ENCODE measurements at regions not wholly inside any gene's neighbourhood (a gene's known extent, or its start where the extent isn't known, plus 50 kb on each side); places are given as distances from the start of the nearest gene placed in this dataset.

DNA sequence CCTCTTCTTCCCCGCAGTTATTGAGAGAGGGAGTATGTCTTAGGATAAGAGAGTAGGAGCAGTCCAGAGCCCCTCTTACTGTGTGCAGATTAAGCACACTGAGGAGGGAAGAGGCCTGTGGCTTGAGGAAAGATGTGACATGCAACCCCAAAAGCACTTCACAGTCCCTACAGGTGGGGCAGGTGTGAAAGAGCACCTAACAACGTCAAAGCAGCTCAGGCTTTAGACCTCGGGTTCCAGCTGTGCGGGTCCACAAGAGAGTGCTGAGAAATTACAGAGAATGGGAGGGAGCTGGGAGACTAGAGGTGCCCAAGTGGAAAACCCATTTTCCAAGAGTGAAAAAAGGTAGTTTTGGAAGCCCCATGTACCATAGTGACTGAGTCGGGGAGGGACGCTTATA is 127.6 kb downstream of the SLC25A47 start:
- H3K27ac Mint-ChIP-seq = no peak overlapping the region
- no peak overlapping the region for H3K4me3 Mint-ChIP-seq
- H3K27me3 Mint-ChIP-seq = no peaks in the 10 kb centered on the region
- H3K4me1 Mint-ChIP-seq = peaks cover 16% of the 10 kb centered on the region
- no peak for DNase-seq
- H3K9me3 Mint-ChIP-seq = no peaks in the 10 kb centered on the region
- ATAC-seq = no peak

DNA sequence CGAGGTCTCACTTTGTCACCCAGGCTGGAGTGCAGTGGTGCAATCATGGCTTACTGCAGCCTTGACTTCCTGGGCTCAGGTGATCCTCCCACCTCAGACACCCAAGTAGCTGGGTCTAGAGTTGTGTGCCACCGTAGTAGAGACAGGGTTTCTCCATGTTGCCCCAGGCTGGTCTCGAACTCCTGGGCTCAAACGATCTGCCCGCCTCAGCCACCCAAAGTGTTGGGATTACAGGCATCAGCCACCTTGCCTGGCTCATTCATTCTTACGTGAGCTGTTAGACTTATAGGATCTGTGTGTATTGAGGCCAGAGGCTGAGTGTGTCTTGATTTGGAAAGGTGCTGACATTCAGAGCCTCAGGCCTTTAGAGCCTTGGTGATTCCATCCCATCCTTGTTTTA is 128.1 kb downstream of the SLC25A47 start:
- Mint-ChIP-seq H3K9me3 (no peaks in the 10 kb centered on the region), H3K4me1 (peaks cover 11% of the 10 kb centered on the region)

DNA sequence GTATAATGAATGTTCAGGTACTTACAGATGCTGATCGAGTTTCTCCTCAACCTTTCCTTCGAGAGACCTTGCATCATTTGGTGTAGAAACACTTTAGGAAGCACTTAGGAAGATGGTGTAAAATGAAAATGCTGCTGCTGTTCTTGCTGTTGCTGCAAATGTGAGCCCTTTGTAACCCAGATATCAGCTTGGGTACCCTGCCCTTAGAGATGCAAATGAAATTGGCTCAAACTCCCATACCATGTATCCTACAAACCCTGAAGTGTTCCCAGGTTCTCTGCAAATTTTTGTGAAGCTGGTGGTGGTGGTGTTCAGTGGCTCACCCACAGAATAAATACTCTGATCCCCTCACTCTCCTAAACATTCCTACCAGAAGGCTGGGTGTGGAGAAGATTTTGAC is 130.8 kb downstream of the SLC25A47 start:
- H3K27me3 Mint-ChIP-seq = no peaks in the 10 kb centered on the region
- H3K27ac Mint-ChIP-seq = no peak overlapping the region
- H3K9me3 Mint-ChIP-seq = no peaks in the 10 kb centered on the region
- DNase-seq (no peak), ATAC-seq (no peak)
- H3K4me3 Mint-ChIP-seq = no peak overlapping the region
- H3K4me1 Mint-ChIP-seq = no peaks in the 10 kb centered on the region

More for the DNA sequence above, 128.1 kb downstream of the SLC25A47 start:
- Mint-ChIP-seq H3K4me3 (no peak overlapping the region), H3K27me3 (no peaks in the 10 kb centered on the region), H3K27ac (no peak overlapping the region)
- no peak for DNase-seq
- ATAC-seq = no peak

DNA sequence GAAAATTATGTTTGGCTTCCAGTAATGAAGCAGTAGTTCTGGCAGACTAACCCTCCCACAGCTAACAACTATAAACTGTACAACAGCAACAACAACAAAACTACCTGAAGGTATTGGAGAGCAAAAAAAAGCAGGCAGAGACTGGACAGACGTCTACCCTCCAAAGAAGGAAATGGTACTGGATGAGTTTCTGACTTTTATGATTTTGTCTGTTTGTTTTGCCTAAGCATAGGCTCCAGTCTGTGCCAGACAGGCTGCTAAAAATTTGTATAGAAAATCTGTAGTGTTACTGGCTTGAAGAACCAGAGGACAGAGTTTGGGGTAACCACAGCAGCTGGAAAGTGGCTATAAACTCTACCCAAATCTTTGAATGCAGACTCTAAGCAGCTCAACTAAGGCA is 131.3 kb downstream of the SLC25A47 start:
- H3K4me1 Mint-ChIP-seq = no peaks in the 10 kb centered on the region
- no peak overlapping the region for H3K4me3 Mint-ChIP-seq
- H3K27ac Mint-ChIP-seq = no peak overlapping the region
- H3K9me3 Mint-ChIP-seq = no peaks in the 10 kb centered on the region
- H3K27me3 Mint-ChIP-seq = no peaks in the 10 kb centered on the region
- no peak for ATAC-seq
- no peak for DNase-seq

DNA sequence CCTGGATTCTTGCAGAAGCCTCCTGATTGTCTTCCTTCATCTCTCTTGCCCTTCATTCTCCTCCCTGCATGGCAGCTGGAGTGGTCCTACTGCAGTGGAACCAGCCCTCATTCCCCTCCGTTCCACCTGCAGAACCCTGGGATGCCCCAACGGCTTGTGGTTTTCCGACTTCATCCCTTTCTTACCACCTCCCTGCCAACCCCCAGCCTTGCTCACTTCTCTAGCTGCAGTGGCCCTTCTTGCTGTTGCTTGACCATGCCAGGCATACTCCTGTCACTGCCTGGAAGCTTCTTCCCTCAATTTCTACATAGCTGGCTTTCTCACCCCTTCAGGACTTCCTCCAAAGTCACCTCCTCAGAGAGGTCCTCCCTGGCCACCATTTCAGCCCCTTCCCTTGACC is 123.3 kb downstream of the BEGAIN start:
- Mint-ChIP-seq H3K27ac (no peak overlapping the region), H3K4me1 (no peaks in the 10 kb centered on the region)

DNA sequence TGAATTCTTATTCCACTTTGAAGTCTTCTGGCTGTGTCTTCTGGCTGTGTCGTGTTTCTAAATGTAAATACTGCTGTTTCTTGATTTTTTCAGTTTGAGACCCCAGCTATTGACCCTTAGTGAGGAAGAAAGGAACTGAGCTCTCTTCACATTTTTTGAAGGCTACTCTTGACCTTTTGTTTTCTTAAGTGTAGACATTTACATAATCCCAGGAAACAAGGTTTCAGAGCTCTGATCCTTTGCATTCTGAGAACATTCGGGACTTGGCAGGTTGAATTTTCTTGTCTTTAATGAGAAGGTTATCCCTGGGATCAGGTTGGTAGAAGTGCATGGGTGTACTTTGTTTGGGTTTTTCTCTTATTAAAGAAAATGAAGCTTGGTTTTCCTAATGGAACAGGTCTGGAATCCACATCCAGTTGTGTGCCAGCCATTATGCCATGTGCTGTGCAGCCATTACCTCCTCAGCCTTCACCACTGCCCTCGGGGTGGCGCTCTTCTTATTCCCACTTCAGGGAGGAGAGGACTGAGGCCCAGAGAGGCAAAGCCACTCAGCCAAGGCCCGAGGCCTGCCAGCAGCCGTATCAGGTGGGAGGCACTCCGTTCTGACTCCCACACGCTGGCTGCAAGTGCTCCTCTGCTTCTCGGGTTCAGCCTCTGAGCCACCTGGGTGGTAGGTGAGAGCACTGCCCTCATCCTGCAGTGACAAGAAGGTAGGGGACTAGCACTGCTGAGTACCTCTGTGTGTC is 120.9 kb downstream of the BEGAIN start:
- H3K27ac Mint-ChIP-seq = no peak overlapping the region
- H3K4me3 Mint-ChIP-seq = no peak overlapping the region
- H3K27me3 Mint-ChIP-seq = no peaks in the 10 kb centered on the region
- peaks cover 11% of the 10 kb centered on the region for H3K4me1 Mint-ChIP-seq
- ATAC-seq (no peak), DNase-seq (no peak)
- no peaks in the 10 kb centered on the region for H3K9me3 Mint-ChIP-seq

More for the DNA sequence above, 123.3 kb downstream of the BEGAIN start:
- Mint-ChIP-seq H3K4me3 (no peak overlapping the region), H3K27me3 (no peaks in the 10 kb centered on the region), H3K9me3 (no peaks in the 10 kb centered on the region)
- no peak for ATAC-seq
- no peak for DNase-seq

DNA sequence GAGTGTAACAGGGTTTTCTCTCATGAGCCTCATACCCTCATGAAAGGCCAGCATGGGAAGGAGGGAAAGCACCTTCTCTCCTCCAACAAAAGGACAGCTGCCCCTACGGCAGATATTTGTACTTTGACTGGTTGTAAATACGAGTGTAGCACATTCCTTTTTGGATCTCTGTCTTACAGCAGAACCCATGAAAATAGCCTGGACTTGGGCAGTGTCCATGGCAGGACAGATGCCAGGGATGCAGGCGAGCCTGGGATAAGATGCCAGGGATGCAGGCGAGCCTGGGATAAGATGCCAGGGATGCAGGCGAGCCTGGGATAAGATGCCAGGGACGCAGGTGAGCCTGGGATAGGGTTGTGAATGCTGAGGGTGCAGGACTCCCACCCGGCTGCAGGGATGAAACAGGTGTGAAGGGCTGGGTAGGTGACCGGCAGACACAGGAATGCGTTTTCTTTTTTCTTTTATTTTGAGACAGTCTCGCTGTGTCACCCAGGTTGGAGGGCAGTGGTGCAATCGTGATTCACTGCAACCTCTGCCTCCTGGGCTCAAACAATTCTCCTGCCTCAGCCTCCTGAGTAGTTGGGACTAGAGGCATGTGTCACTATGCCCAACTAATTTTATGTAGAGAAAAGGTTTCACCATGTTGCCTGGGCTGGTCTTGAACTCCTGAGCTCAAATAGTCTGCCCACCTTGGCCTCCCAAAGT is 120.0 kb downstream of the BEGAIN start:
- DNase-seq = no peak
- peaks cover 11% of the 10 kb centered on the region for H3K4me1 Mint-ChIP-seq
- no peaks in the 10 kb centered on the region for H3K9me3 Mint-ChIP-seq
- no peak overlapping the region for H3K27ac Mint-ChIP-seq
- H3K4me3 Mint-ChIP-seq = no peak overlapping the region
- no peaks in the 10 kb centered on the region for H3K27me3 Mint-ChIP-seq
- no peak for ATAC-seq

DNA sequence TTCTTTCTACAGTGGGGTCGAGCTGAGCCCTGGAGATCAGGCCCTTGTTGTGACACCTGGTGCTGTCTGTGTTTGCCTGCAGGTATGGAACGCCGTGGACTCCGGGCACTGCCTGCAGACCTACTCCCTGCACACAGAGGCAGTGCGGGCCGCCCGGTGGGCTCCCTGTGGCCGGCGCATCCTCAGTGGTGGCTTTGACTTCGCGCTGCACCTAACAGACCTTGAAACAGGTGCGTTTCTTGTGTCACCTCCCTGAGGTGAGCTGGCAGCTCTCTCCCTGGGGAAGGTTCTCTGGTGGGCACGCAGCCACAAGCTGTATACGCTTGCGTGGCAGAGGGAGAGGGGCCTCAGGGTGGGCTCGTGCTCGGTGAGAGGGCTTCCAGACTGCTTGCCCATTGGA is 119.3 kb downstream of the BEGAIN start:
- no peak overlapping the region for H3K27ac Mint-ChIP-seq
- no peaks in the 10 kb centered on the region for H3K27me3 Mint-ChIP-seq
- H3K9me3 Mint-ChIP-seq = no peaks in the 10 kb centered on the region
- DNase-seq (no peak), ATAC-seq (no peak)
- no peak overlapping the region for H3K4me3 Mint-ChIP-seq
- peaks cover 11% of the 10 kb centered on the region for H3K4me1 Mint-ChIP-seq

DNA sequence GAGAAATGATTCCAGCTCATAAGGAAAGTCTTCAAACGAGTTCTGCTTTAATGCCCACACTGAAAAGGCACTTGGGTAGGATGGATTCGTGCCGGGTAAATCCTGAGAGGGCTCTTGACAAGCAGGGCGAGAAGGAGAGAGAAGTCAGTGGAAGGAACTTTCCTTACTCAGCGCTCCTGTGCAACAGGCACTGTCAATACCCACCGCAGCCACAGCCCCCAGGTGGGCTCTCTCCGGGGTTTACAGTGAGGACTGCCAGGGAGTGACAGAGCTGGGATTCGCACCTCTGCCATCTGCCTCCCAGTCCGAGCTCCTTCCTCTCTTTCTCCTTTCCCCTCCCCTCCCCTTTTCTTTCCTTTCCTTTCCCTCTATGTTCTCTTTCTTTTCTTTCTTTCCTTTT is 118.7 kb downstream of the BEGAIN start:
- Mint-ChIP-seq H3K9me3 (no peaks in the 10 kb centered on the region), H3K27me3 (no peaks in the 10 kb centered on the region), H3K4me1 (peaks cover 11% of the 10 kb centered on the region), H3K4me3 (no peak overlapping the region), H3K27ac (no peak overlapping the region)
- ATAC-seq (no peak), DNase-seq (no peak)

DNA sequence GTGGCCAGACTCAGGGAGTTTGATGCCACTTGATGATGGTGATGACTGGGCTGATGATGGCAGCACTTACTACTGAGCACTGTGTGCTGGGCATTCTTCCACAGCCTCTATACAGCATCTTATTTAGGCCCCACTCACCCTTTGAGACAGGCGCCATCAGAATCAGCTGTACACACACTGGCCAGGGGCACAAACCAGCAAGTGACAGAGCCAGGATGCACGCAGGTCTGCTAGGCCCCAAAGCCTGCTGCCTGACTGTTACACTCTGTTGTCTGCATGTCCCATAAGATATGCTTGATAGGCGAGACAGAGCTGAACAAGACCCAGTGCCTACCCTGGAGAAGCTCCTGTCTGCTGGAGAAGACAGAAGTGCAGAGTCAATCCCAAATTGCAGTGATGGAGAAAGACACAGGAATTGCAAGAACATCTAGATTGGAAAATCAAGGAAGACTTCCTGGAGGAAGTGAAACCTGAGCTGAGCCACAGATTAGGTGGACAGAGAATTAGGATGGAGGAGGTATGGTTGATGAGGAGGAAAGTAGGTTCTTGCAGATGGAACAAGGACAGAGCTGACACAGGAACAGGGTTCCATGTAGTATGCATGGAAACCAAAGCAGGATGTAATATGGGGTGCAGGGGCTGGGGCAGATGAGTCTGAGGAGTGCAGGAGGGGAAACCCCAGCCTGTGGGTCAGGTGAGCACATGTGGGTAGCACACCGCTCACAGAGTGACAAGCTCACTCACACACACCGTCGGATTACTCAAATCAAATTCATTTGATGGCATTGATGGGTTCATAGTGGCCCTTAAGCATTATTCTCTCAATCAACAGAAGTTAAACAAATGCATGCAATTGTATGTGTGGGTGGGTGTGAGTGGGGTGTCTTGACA is 117.3 kb downstream of the BEGAIN start:
- Mint-ChIP-seq H3K27me3 (no peaks in the 10 kb centered on the region), H3K4me3 (no peak overlapping the region), H3K27ac (peak overlapping the region in 1 of 2 donors; percentile 1), H3K4me1 (peaks cover 11% of the 10 kb centered on the region), H3K9me3 (no peaks in the 10 kb centered on the region)
- peak in 1 of 2 donors; percentile 15 for DNase-seq
- ATAC-seq = peak; percentile 95

DNA sequence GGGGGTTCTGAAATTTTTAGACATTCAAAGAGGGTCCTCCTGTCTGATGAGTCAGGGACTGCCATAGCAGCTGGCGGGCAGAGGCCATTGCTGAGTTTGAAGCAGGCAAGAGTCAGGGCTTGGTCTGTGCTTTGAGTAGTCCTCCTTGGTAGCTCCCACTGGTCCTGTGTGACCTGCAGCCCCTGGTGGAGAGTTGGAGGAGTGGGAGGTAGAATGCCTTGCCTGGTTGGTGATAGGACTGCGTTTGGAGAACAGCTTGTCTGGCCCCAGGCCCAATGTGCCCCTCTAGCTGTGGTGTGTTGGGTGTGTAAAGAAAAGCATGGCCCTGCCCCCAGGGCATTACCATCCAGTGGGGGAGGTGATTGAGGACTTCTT is 116.7 kb downstream of the BEGAIN start:
- DNase-seq = no peak

DNA sequence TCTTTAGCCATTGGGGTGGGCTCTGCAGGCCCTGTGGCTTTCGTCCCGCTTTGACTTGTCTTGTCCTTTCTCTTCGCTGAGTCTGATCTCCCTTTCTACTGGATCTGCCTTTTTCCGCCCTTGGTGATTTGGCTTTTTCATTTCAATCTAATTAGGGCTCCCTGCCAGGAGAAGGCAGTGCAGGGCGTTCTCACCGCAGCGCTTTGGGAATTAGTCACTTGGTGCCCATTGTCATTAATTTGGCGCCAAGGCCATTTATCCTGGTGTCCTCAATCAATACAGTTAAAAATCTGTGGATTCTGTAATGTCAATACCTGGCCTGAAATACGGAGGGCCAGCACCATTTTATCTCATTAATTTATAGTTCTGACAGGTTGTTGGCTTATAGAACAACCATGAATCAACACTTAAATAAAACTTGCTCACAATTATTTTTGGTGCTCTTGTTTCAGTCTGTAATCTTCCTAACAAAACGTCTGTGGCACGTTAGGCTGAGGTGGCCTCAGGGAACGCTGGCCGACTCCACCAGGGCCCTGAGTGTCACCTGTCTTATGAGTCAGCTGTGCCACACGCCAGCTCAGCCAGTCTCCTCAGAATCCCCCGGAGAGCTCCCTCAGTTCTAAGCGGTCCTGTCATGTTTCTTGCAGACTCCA is 115.7 kb downstream of the BEGAIN start:
- peak overlapping the region in 1 of 2 donors; percentile 4 for H3K27ac Mint-ChIP-seq
- ATAC-seq = no peak
- peaks cover 11% of the 10 kb centered on the region for H3K4me1 Mint-ChIP-seq
- no peak for DNase-seq
- H3K4me3 Mint-ChIP-seq = no peak overlapping the region
- no peaks in the 10 kb centered on the region for H3K9me3 Mint-ChIP-seq
- no peaks in the 10 kb centered on the region for H3K27me3 Mint-ChIP-seq

More for the DNA sequence above, 116.7 kb downstream of the BEGAIN start:
- Mint-ChIP-seq H3K9me3 (no peaks in the 10 kb centered on the region), H3K4me3 (no peak overlapping the region), H3K27me3 (no peaks in the 10 kb centered on the region), H3K4me1 (peaks cover 11% of the 10 kb centered on the region), H3K27ac (no peak overlapping the region)
- peak; percentile 14 for ATAC-seq

DNA sequence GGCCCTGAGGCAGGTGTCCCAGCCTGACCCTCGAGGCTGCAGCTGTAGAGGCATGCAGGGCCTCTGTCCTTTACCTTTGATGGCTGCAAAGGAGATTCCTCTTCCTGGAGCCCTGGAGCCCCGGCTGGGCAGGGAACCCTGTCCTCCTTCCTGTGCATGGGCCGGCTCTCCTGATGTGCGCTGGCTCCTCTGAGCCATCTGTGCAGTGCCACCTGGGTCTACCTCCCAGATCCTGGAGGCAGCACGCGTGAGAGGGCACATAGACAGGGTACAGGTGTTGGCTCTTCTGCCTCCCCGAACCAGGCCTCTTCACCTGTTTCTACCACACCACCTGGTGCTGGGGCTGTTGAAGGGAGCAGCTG is 115.1 kb downstream of the BEGAIN start:
- Mint-ChIP-seq H3K27me3 (no peaks in the 10 kb centered on the region), H3K27ac (peak overlapping the region in 1 of 2 donors; percentile 27), H3K9me3 (no peaks in the 10 kb centered on the region), H3K4me3 (no peak overlapping the region), H3K4me1 (peaks cover 11% of the 10 kb centered on the region)
- DNase-seq = no peak
- ATAC-seq = no peak

DNA sequence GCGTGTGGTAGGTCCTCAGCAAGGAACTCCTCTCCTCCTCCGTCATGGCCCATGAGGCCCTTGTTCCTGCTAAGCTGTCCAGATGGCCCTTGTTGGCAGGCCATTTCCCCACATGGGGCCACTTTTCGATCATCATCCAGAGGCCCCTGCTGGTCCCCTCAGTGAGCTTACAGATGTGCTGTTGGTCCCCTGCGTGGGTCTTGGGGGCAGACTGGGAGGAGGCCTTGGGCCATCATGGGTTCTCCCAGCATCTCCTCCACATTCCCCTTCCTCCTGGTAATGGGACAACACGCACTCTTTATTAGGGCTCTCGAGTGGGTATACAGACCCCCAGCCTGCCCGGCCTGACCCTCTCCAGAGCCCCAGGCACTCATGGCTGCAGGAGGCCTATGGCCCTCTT is 114.7 kb downstream of the BEGAIN start:
- H3K27me3 Mint-ChIP-seq = no peaks in the 10 kb centered on the region
- no peak for ATAC-seq

DNA sequence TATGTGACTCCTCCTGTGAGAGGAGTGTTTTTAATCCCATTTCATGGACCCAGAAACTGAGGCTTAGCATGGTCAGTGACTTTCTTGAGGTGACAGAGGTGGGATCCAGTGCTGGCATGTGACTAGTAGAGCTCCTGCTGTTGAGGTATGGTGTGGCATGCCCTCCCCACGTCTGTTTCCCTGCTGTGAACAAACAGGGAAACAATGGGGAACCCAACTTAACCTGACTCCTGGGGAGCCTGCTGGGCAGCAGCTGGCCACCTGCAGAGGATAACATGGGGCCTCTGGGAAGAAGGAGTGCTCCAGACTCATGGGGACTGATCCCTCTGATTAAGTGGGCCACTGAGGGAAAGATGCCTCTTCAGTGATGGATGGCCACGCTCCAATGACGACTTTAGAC is 114.0 kb downstream of the BEGAIN start:
- ATAC-seq = no peak
- Mint-ChIP-seq H3K4me1 (peaks cover 11% of the 10 kb centered on the region), H3K27me3 (no peaks in the 10 kb centered on the region), H3K4me3 (no peak overlapping the region), H3K9me3 (no peaks in the 10 kb centered on the region), H3K27ac (no peak overlapping the region)
- no peak for DNase-seq

More for the DNA sequence above, 114.7 kb downstream of the BEGAIN start:
- DNase-seq = no peak
- Mint-ChIP-seq H3K27ac (no peak overlapping the region), H3K4me3 (no peak overlapping the region), H3K9me3 (no peaks in the 10 kb centered on the region), H3K4me1 (peaks cover 11% of the 10 kb centered on the region)

All from stimulated activated naive CD8-positive, alpha-beta T cell treated with anti-CD3 and anti-CD28 coated beads, Interleukin-15, amount 100 ng/mL, for 72 hours (primary cell).